Smooth muscle cell (in vitro differentiated cells): ENCODE measurements at regions not wholly inside any gene's neighbourhood (a gene's known extent, or its start where the extent isn't known, plus 50 kb on each side); places are given as distances from the start of the nearest gene placed in this dataset.

Experiments used
- DNase-seq: peaks from one replicate; lab custom pipeline; 2025; ENCODE audit not compliant: unreplicated experiment; lab: John Stamatoyannopoulos, UW
- H2AFZ ChIP-seq: fragments of 200-600 bp; sonication (generic); 2 replicates; pipeline ENCODE4 v1.6.0; 2016; ENCODE audit warnings: antibody characterized with exemption, low read depth, mild to moderate bottlenecking
- H3F3A ChIP-seq: fragments of 200-600 bp; sonication (generic); 2 replicates; pipeline ENCODE4 v1.6.0; 2017; ENCODE audit warnings: antibody characterized with exemption, low read depth
- H3K27ac ChIP-seq: fragments of 200-600 bp; sonication (generic); 2 replicates; pipeline ENCODE4 v1.5.1; 2016; ENCODE audit warnings: low read depth, mild to moderate bottlenecking
- H3K27me3 ChIP-seq: fragments of 200-600 bp; sonication (generic); 2 replicates; pipeline ENCODE4 v1.6.1; 2016; ENCODE audit warnings: low read depth, mild to moderate bottlenecking
- H3K36me3 ChIP-seq: fragments of 200-600 bp; sonication (generic); 2 replicates; pipeline ENCODE4 v1.5.1; 2016; ENCODE audit warnings: low read depth
- H3K4me1 ChIP-seq: fragments of 200-600 bp; sonication (generic); 2 replicates; pipeline ENCODE4 v1.5.1; 2016; ENCODE audit warnings: low read depth
- H3K4me2 ChIP-seq: fragments of 200-600 bp; sonication (generic); 2 replicates; pipeline ENCODE4 v1.6.0; 2016; ENCODE audit warnings: mild to moderate bottlenecking
- H3K4me3 ChIP-seq: fragments of 200-600 bp; sonication (generic); 2 replicates; pipeline ENCODE4 v1.5.1; 2016; ENCODE audit warnings: mild to moderate bottlenecking
- H3K79me2 ChIP-seq: fragments of 200-600 bp; sonication (generic); 2 replicates; pipeline ENCODE4 v1.6.0; 2016; ENCODE audit warnings: low read depth, mild to moderate bottlenecking
- H3K9ac ChIP-seq: fragments of 200-600 bp; sonication (generic); 2 replicates; pipeline ENCODE4 v1.6.0; 2016; ENCODE audit warnings: low read depth
- H3K9me3 ChIP-seq: fragments of 200-600 bp; sonication (generic); replicated peaks from 2 replicates; pipeline ENCODE4 v1.5.1; 2016; ENCODE audit warnings: low read depth
- H4K20me1 ChIP-seq: fragments of 200-600 bp; sonication (generic); 2 replicates; pipeline ENCODE4 v1.6.0; 2016; ENCODE audit warnings: low read depth
- CTCF ChIP-seq: fragments of 200-600 bp; sonication (generic); IDR thresholded peaks from 2 replicates; pipeline ENCODE4 v1.5.1; 2017; ENCODE audit warnings: borderline replicate concordance, mild to moderate bottlenecking, antibody characterized with exemption; ENCODE audit not compliant: insufficient read depth, poor library complexity, severe bottlenecking
- WGBS: methylation state at CpG from one replicate; pipeline ENCODE4 v1.1.7; 2016; ENCODE audit warnings: low lambda C conversion rate; 5-methylcytosine and 5-hydroxymethylcytosine counted together

- Histone ChIP-seq H3K27ac (no peak overlapping the region), H3K27me3 (no peaks in the 10 kb centered on the region), H3K79me2 (no peaks in the 10 kb centered on the region), H3K4me1 (no peaks in the 10 kb centered on the region), H3K9ac (no peak overlapping the region), H3K9me3 (no peaks in the 10 kb centered on the region), H4K20me1 (no peaks in the 10 kb centered on the region), H3K4me2 (no peak overlapping the region), H3K4me3 (no peak overlapping the region), H3K36me3 (no peaks in the 10 kb centered on the region), H3F3A (peaks cover 5% of the 10 kb centered on the region), H2AFZ (no peak overlapping the region)
- TF ChIP-seq CTCF, result no peak
- WGBS, result 57% methylated on average over 1 of the region's 1 CpG
- DNase-seq, result no peak
These were observed 249.0 kb downstream of the TTC32 start for GRCh38 chr2:19652811-19653210.

DNA sequence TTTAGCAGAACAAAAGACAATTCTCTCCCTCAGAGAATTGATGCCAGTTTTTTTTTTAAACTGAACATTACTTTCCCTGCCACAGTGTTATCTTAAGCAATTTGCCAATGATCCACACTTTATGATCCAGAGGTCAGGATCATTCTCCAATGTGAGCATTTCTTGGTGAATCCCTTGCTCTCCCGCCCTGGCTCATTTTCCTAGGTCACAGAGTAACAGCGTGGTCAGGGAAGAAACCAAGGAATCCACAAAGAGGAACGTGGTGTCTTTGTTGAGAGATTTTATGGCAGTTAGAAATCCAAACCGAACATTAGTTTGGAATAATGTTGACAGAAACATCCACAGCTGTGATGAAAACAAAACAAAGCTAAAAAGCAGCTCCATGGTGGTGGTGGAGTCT lies 250.3 kb downstream of the TTC32 start:
- Histone ChIP-seq H3K4me1 (no peaks in the 10 kb centered on the region), H3F3A (peaks cover 5% of the 10 kb centered on the region), H2AFZ (no peak overlapping the region), H3K4me2 (no peak overlapping the region), H3K9me3 (no peaks in the 10 kb centered on the region), H4K20me1 (no peaks in the 10 kb centered on the region), H3K27ac (no peak overlapping the region), H3K27me3 (no peaks in the 10 kb centered on the region), H3K79me2 (no peaks in the 10 kb centered on the region), H3K36me3 (no peaks in the 10 kb centered on the region), H3K4me3 (no peak overlapping the region), H3K9ac (no peak overlapping the region)
- TF ChIP-seq CTCF, result no peak
- WGBS, result 69% methylated on average over 4 of the region's 4 CpGs
- DNase-seq, result no peak

DNA sequence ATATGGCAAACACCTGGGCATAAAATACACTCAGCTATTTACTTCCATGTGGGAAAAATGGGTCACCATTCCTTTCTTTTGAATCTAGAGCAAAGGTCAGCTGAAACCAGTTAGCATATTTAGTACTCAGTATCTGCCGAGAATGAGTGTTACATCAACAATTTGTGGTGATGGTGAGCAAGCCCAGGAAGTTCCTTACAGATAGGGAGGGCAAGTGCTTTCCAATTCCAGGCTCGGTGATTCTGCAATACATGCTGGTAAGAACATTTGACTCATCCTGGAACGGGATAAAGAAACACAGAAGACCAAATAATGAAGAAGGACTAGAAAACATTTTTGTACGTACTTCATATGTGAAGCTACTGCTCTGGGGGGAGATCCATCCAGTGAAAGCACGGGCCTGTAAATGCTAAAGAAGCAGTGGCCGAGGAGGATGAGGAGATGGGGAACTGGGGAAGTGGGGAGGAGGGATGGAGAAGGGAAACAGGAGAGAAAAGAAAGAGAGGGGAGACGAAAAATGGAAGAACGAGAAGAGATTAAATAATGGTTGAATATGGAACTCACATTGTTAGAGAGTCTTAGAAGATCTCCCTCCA lies 251.9 kb downstream of the TTC32 start:
- no peaks in the 10 kb centered on the region for H3K4me1 ChIP-seq
- WGBS, result 44% methylated on average over 8 of the region's 8 CpGs
- no peaks in the 10 kb centered on the region for H3K36me3 ChIP-seq
- H3K27me3 ChIP-seq, result no peaks in the 10 kb centered on the region
- H3K9me3 ChIP-seq, result no peaks in the 10 kb centered on the region
- DNase-seq, result no peak
- H3K4me2 ChIP-seq, result peak overlapping the region; percentile 63
- TF ChIP-seq CTCF, result no peak
- no peaks in the 10 kb centered on the region for H3K79me2 ChIP-seq
- H3K9ac ChIP-seq, result no peak overlapping the region
- H3K4me3 ChIP-seq, result no peak overlapping the region
- peaks cover 5% of the 10 kb centered on the region for H3F3A ChIP-seq
- no peak overlapping the region for H2AFZ ChIP-seq
- H3K27ac ChIP-seq, result peak overlapping the region; percentile 71
- no peaks in the 10 kb centered on the region for H4K20me1 ChIP-seq

DNA sequence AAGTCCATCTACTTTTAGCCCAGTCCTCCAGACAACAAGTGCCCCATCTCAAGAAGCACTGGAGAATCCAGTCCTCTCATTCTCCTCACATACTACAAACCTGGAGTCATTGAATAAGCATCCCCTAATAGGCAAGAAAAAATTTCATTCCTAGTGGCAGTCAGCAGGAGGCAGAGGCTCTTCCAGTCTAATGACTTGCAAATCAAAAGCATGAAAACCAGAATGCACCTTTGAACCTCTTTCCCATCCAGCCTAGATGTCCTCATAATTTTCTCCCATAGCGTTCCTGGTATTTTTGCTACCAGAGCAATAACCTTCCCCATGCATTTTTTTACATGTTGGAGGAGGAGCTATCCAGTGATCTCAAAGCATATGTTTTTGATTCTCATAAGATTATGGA lies 252.6 kb downstream of the TTC32 start:
- no peaks in the 10 kb centered on the region for H4K20me1 ChIP-seq
- H3K36me3 ChIP-seq, result no peaks in the 10 kb centered on the region
- DNase-seq, result no peak
- H3K4me1 ChIP-seq, result no peaks in the 10 kb centered on the region
- H3K9ac ChIP-seq, result no peak overlapping the region
- H3K27ac ChIP-seq, result peak overlapping the region; percentile 60
- no peak for TF ChIP-seq CTCF
- H3K79me2 ChIP-seq, result no peaks in the 10 kb centered on the region
- H3K27me3 ChIP-seq, result no peaks in the 10 kb centered on the region
- no peaks in the 10 kb centered on the region for H3K9me3 ChIP-seq
- H2AFZ ChIP-seq, result no peak overlapping the region
- H3K4me2 ChIP-seq, result peak overlapping the region; percentile 63
- H3K4me3 ChIP-seq, result no peak overlapping the region
- WGBS, result 86% methylated on average over 1 of the region's 1 CpG
- peaks cover 5% of the 10 kb centered on the region for H3F3A ChIP-seq
